K562 (cell line): ENCODE measurements at regions not wholly inside any gene's neighbourhood (a gene's known extent, or its start where the extent isn't known, plus 50 kb on each side); places are given as distances from the start of the nearest gene placed in this dataset.

Experiments
- MED1 ChIP-seq: sonication (generic); formaldehyde crosslinking; IDR thresholded peaks from 2 replicates; pipeline ENCODE4 v1.8.1; 2023; ENCODE audit warnings: missing genetic modification reagents, borderline replicate concordance
- ZNF324 ChIP-seq: fragments of 250-450 bp; sonication (Bioruptor Pico); IDR thresholded peaks from 2 replicates; pipeline ENCODE4 v1.4.0; 2020; ENCODE audit warnings: mild to moderate bottlenecking
- ZSCAN29 ChIP-seq: fragments of 450-650 bp; IDR thresholded peaks from 2 replicates; pipeline ENCODE4 v1.6.1; 2017

DNA sequence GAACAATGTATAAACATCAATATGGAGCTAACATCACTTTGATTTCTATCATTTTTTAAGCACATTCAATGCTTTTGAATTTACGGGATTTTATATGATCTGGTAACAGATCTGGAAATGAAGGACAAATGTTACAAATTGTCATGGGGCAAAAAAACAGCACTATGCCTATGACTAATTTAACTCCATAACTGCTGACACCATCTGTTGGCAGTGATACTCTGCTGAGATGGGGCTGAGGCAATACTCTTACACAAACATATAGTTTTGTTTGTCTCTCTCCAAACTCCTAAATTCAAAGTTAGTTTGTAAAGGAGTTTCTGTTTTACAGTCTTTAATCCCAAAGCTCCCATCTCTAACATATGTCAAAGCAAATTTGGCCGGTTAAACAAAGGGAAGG, 132.5 kb upstream of the FER start:
- TF ChIP-seq ZNF324 (CRISPR knock-in tag), result no peak
- TF ChIP-seq MED1 (CRISPR knock-in tag), result no peak
- no peak for TF ChIP-seq ZSCAN29
